Neural cell (in vitro differentiated cells): ENCODE measurements at regions not wholly inside any gene's neighbourhood (a gene's known extent, or its start where the extent isn't known, plus 50 kb on each side); places are given as distances from the start of the nearest gene placed in this dataset.

Experiments
- H2AFZ ChIP-seq: fragments of 200-600, 300-800 bp; sonication (generic), shearing (Covaris generic); 2 replicates; pipeline ENCODE4 v1.6.0; 2014; ENCODE audit warnings: low read depth, mild to moderate bottlenecking, antibody characterized with exemption, low read length, moderate library complexity
- H3F3A ChIP-seq: fragments of 200-600 bp; shearing (Covaris generic); 2 replicates; pipeline ENCODE4 v1.6.1; 2016; ENCODE audit warnings: mild to moderate bottlenecking, moderate library complexity, mixed read lengths, antibody characterized with exemption, low read length; ENCODE audit not compliant: insufficient read depth, poor library complexity, severe bottlenecking
- H3K27ac ChIP-seq: fragments of 200-600, 300-800 bp; sonication (generic), shearing (Covaris generic); 2 replicates; pipeline ENCODE4 v1.5.1; 2014; ENCODE audit warnings: mild to moderate bottlenecking, low read length, moderate library complexity
- H3K27me3 ChIP-seq: fragments of 300-800, 200-600 bp; sonication (generic), shearing (Covaris generic); 2 replicates; pipeline ENCODE4 v1.6.0; 2014; ENCODE audit warnings: mild to moderate bottlenecking, low read depth, low read length, moderate library complexity; ENCODE audit not compliant: insufficient read depth
- H3K36me3 ChIP-seq: fragments of 300-800, 200-600 bp; sonication (generic), shearing (Covaris generic); 2 replicates; pipeline ENCODE4 v1.5.1; 2014; ENCODE audit warnings: mild to moderate bottlenecking, antibody characterized with exemption, low read length, moderate library complexity; ENCODE audit not compliant: insufficient read depth
- H3K4me2 ChIP-seq: fragments of 300-800, 200-600 bp; sonication (generic), shearing (Covaris generic); 2 replicates; pipeline ENCODE4 v1.6.0; 2014; ENCODE audit warnings: mild to moderate bottlenecking, low read length
- H3K4me3 ChIP-seq: fragments of 300-800, 200-600 bp; sonication (generic), shearing (Covaris generic); 2 replicates; pipeline ENCODE4 v1.5.1; 2014; ENCODE audit warnings: mild to moderate bottlenecking, low read length, moderate library complexity
- H3K79me2 ChIP-seq: fragments of 200-600 bp; shearing (Covaris generic); replicated peaks from 2 replicates; pipeline ENCODE4 v1.6.0; 2014; ENCODE audit warnings: mild to moderate bottlenecking, low read length, moderate library complexity; ENCODE audit not compliant: insufficient read depth
- H3K9ac ChIP-seq: fragments of 300-800, 200-600 bp; sonication (generic), shearing (Covaris generic); 2 replicates; pipeline ENCODE4 v1.6.1; 2016; ENCODE audit warnings: mild to moderate bottlenecking, low read length, mixed read lengths
- H3K9me2 ChIP-seq: fragments of 200-600 bp; shearing (Covaris generic); 2 replicates; pipeline ENCODE4 v1.6.1; 2016; ENCODE audit warnings: mild to moderate bottlenecking, low read length, mixed read lengths; ENCODE audit not compliant: insufficient read depth
- H3K9me3 ChIP-seq: fragments of 200-600, 300-800 bp; sonication (generic), shearing (Covaris generic); 2 replicates; pipeline ENCODE4 v1.6.1; 2016; ENCODE audit warnings: mild to moderate bottlenecking, mixed run types, low read length, moderate library complexity, mixed read lengths
- H4K20me1 ChIP-seq: fragments of 200-600 bp; shearing (Covaris generic); 2 replicates; pipeline ENCODE4 v1.6.1; 2016; ENCODE audit warnings: mild to moderate bottlenecking, mixed run types; ENCODE audit not compliant: insufficient read depth
- CTCF ChIP-seq: fragments of 450-650 bp; IDR thresholded peaks from 2 replicates; pipeline ENCODE4 v1.5.1; 2014; ENCODE audit warnings: antibody characterized with exemption, mild to moderate bottlenecking, moderate library complexity; ENCODE audit not compliant: poor library complexity, severe bottlenecking
- EP300 ChIP-seq: fragments of 450-650 bp; conservative IDR thresholded peaks from 2 replicates; pipeline ENCODE4 v1.6.1; 2014; ENCODE audit warnings: antibody characterized with exemption, mild to moderate bottlenecking, moderate library complexity; ENCODE audit not compliant: poor library complexity, severe bottlenecking
- EZH2 ChIP-seq: fragments of 200-600, 300-800 bp; shearing (Covaris generic), sonication (generic); IDR thresholded peaks from 2 replicates; pipeline ENCODE4 v1.6.1; 2014; ENCODE audit warnings: antibody characterized with exemption, low read length, borderline replicate concordance, mild to moderate bottlenecking; ENCODE audit not compliant: insufficient read depth, poor library complexity, severe bottlenecking
- MXI1 ChIP-seq: fragments of 450-650 bp; conservative IDR thresholded peaks from 2 replicates; pipeline ENCODE4 v1.6.1; 2014; ENCODE audit warnings: antibody characterized with exemption, mild to moderate bottlenecking; ENCODE audit not compliant: poor library complexity, severe bottlenecking
- POLR2AphosphoS5 ChIP-seq: IDR thresholded peaks from 2 replicates; pipeline ENCODE4 v1.6.1; 2012
- RAD21 ChIP-seq: fragments of 450-650 bp; conservative IDR thresholded peaks from 2 replicates; pipeline ENCODE4 v1.6.1; 2014; ENCODE audit warnings: antibody characterized with exemption, mild to moderate bottlenecking, moderate library complexity
- SMC3 ChIP-seq: fragments of 450-650 bp; conservative IDR thresholded peaks from 2 replicates; pipeline ENCODE4 v1.6.1; 2014; ENCODE audit warnings: antibody characterized with exemption, mild to moderate bottlenecking, moderate library complexity; ENCODE audit not compliant: poor library complexity
- TAF1 ChIP-seq: IDR thresholded peaks from 2 replicates; pipeline ENCODE4 v1.6.1; 2012; ENCODE audit warnings: low read depth
- TF ChIP-seq, protein P1 (sequence below): IDR thresholded peaks from 2 replicates; pipeline ENCODE4 v1.6.1; 2012; ENCODE audit warnings: borderline replicate concordance

DNA sequence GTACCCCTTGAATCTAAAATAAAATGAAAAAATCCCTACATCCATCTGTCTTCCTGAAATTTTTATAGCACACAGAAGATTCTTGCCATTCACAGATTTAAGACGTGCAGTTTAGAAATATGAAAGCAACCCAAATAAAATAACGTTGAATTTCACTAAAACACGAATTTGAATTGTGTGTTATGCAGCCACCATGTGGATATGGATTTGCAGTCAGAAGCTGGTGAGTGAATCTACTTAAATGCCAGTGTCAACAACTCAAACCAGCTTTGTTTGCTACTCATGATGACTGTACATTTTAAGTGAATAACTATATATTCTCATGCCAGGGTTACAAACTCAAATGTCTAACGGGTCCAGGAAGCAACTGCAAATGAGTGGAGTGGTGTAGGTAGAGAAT lies 173.0 kb upstream of the HAND2 start:
- TF ChIP-seq MXI1: no peak
- TF ChIP-seq RAD21: no peak
- TF ChIP-seq TAF1: no peak

GRCh38 chr4:173700650-173701049 lies 170.6 kb upstream of the HAND2 start:
- Histone ChIP-seq H3K9me3 (no peaks in the 10 kb centered on the region), H3K4me3 (no peak overlapping the region), H3F3A (no peaks in the 10 kb centered on the region), H3K27me3 (no peaks in the 10 kb centered on the region), H3K27ac (no peak overlapping the region), H3K4me2 (no peak overlapping the region), H3K9me2 (no peaks in the 10 kb centered on the region), H3K79me2 (no peaks in the 10 kb centered on the region), H3K36me3 (no peaks in the 10 kb centered on the region), H2AFZ (no peak overlapping the region), H4K20me1 (no peaks in the 10 kb centered on the region), H3K9ac (no peak overlapping the region)
- no peak for TF ChIP-seq EP300
- TF ChIP-seq RAD21: no peak
- no peak for TF ChIP-seq TAF1
- no peak for TF ChIP-seq POLR2AphosphoS5
- no peak for TF ChIP-seq CTCF
- TF ChIP-seq MXI1: no peak
- TF ChIP-seq, protein P1, sequence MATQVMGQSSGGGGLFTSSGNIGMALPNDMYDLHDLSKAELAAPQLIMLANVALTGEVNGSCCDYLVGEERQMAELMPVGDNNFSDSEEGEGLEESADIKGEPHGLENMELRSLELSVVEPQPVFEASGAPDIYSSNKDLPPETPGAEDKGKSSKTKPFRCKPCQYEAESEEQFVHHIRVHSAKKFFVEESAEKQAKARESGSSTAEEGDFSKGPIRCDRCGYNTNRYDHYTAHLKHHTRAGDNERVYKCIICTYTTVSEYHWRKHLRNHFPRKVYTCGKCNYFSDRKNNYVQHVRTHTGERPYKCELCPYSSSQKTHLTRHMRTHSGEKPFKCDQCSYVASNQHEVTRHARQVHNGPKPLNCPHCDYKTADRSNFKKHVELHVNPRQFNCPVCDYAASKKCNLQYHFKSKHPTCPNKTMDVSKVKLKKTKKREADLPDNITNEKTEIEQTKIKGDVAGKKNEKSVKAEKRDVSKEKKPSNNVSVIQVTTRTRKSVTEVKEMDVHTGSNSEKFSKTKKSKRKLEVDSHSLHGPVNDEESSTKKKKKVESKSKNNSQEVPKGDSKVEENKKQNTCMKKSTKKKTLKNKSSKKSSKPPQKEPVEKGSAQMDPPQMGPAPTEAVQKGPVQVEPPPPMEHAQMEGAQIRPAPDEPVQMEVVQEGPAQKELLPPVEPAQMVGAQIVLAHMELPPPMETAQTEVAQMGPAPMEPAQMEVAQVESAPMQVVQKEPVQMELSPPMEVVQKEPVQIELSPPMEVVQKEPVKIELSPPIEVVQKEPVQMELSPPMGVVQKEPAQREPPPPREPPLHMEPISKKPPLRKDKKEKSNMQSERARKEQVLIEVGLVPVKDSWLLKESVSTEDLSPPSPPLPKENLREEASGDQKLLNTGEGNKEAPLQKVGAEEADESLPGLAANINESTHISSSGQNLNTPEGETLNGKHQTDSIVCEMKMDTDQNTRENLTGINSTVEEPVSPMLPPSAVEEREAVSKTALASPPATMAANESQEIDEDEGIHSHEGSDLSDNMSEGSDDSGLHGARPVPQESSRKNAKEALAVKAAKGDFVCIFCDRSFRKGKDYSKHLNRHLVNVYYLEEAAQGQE: no peak
- no peak for TF ChIP-seq EZH2
- TF ChIP-seq SMC3: no peak

More for the DNA sequence above, 173.0 kb upstream of the HAND2 start:
- Histone ChIP-seq H4K20me1 (no peaks in the 10 kb centered on the region), H3K27me3 (no peaks in the 10 kb centered on the region), H3K9ac (no peak overlapping the region), H3K36me3 (no peaks in the 10 kb centered on the region), H3K4me3 (no peak overlapping the region), H3K9me2 (no peaks in the 10 kb centered on the region), H2AFZ (no peak overlapping the region), H3K9me3 (no peaks in the 10 kb centered on the region), H3F3A (no peaks in the 10 kb centered on the region), H3K79me2 (no peaks in the 10 kb centered on the region), H3K27ac (no peak overlapping the region), H3K4me2 (no peak overlapping the region)

DNA sequence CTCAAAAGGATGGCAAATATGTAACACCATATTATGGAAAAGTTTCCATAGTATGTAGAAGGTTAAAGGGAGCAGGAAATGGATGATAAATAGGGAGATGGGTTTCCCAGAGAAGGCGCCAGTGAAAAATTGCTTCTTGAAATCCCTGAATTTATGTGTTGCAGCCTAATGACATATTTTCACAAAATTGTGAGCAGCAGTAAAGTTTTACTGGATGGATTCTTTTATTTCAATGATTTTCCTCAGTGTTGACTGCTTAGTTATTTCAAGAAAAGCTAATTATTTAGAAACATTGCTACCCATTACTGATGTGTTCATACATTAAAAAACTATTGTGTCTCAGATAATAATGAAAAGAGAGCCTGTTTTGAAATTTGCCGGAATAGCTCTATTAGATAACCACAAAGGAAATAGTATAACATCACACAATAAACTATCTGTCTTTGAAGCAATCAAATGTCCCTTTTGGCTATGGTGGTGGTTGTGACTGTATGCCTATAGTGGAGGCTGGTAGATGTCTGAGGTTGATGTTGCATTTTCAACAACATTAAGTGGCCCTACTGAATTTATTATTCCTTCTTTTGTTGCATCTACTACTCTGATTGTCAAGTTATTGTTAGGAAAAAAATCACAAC lies 169.9 kb upstream of the HAND2 start:
- H3K9ac ChIP-seq: no peak overlapping the region
- no peak overlapping the region for H3K4me3 ChIP-seq
- H3K27me3 ChIP-seq: no peaks in the 10 kb centered on the region
- no peak overlapping the region for H3K27ac ChIP-seq
- no peaks in the 10 kb centered on the region for H3K9me3 ChIP-seq
- no peak overlapping the region for H3K4me2 ChIP-seq
- no peaks in the 10 kb centered on the region for H3K9me2 ChIP-seq
- H3K79me2 ChIP-seq: no peaks in the 10 kb centered on the region
- no peak overlapping the region for H2AFZ ChIP-seq
- H4K20me1 ChIP-seq: no peaks in the 10 kb centered on the region
- H3K36me3 ChIP-seq: no peaks in the 10 kb centered on the region
- TF ChIP-seq CTCF (no peak), RAD21 (no peak), TAF1 (no peak), EZH2 (no peak), MXI1 (no peak), POLR2AphosphoS5 (no peak), EP300 (no peak), SMC3 (no peak)
- TF ChIP-seq, protein P1: no peak
- H3F3A ChIP-seq: no peaks in the 10 kb centered on the region
